OCI-LY1 (cell line): ENCODE measurements at regions not wholly inside any gene's neighbourhood (a gene's known extent, or its start where the extent isn't known, plus 50 kb on each side); places are given as distances from the start of the nearest gene placed in this dataset.

ENCODE experiments used
- H2AFZ ChIP-seq: fragments of 200-600 bp; sonication (generic), shearing (Covaris generic); 2 replicates; pipeline ENCODE4 v1.6.0; 2014; ENCODE audit warnings: antibody characterized with exemption, mild to moderate bottlenecking, low read length
- H3F3A ChIP-seq: fragments of 200-600 bp; sonication (generic), shearing (Covaris generic); 2 replicates; pipeline ENCODE4 v1.6.0; 2014; ENCODE audit warnings: mild to moderate bottlenecking, antibody characterized with exemption, low read length, moderate library complexity; ENCODE audit not compliant: insufficient read depth
- H3K27ac ChIP-seq: fragments of 200-600 bp; sonication (generic); 2 replicates; pipeline ENCODE4 v1.5.1; 2014; ENCODE audit warnings: low read length, mixed run types, mild to moderate bottlenecking, low read depth; ENCODE audit not compliant: poor library complexity, severe bottlenecking
- H3K27me3 ChIP-seq: fragments of 200-600 bp; sonication (generic); 2 replicates; pipeline ENCODE4 v1.6.0; 2014; ENCODE audit warnings: antibody characterized with exemption, mild to moderate bottlenecking, low read length, moderate library complexity; ENCODE audit not compliant: insufficient read depth
- H3K36me3 ChIP-seq: fragments of 200-600 bp; sonication (generic); 2 replicates; pipeline ENCODE4 v1.6.1; 2014; ENCODE audit warnings: mild to moderate bottlenecking, antibody characterized with exemption, low read length, moderate library complexity, mixed read lengths; ENCODE audit not compliant: insufficient read depth
- H3K4me1 ChIP-seq: fragments of 200-600 bp; sonication (generic); 2 replicates; pipeline ENCODE4 v1.5.1; 2014; ENCODE audit warnings: mild to moderate bottlenecking, low read length, moderate library complexity; ENCODE audit not compliant: insufficient read depth, severe bottlenecking
- H3K4me2 ChIP-seq: fragments of 200-600 bp; sonication (generic), shearing (Covaris generic); 2 replicates; pipeline ENCODE4 v1.6.1; 2014; ENCODE audit warnings: low read length
- H3K4me3 ChIP-seq: fragments of 200-600 bp; sonication (generic); 2 replicates; pipeline ENCODE4 v1.5.1; 2014; ENCODE audit warnings: low read length, low read depth, mild to moderate bottlenecking, mixed read lengths; ENCODE audit not compliant: poor library complexity, severe bottlenecking
- H3K79me2 ChIP-seq: fragments of 200-600 bp; shearing (Covaris generic); 2 replicates; pipeline ENCODE4 v1.6.1; 2016; ENCODE audit warnings: mixed run types, low read length, mixed read lengths; ENCODE audit not compliant: insufficient read depth
- H3K9ac ChIP-seq: fragments of 200-600 bp; sonication (generic), shearing (Covaris generic); 2 replicates; pipeline ENCODE4 v1.6.1; 2014; ENCODE audit warnings: mild to moderate bottlenecking, low read length, mixed read lengths
- H3K9me2 ChIP-seq: fragments of 200-600 bp; sonication (generic), shearing (Covaris generic); 2 replicates; pipeline ENCODE4 v1.6.1; 2014; ENCODE audit warnings: low read depth, mild to moderate bottlenecking, low read length, mixed read lengths
- H3K9me3 ChIP-seq: fragments of 200-600 bp; shearing (Covaris generic); 2 replicates; pipeline ENCODE4 v1.6.1; 2014; ENCODE audit warnings: low read length, mixed read lengths
- H4K20me1 ChIP-seq: fragments of 200-600 bp; sonication (generic), shearing (Covaris generic); 2 replicates; pipeline ENCODE4 v1.6.0; 2016; ENCODE audit warnings: mild to moderate bottlenecking, low read length; ENCODE audit not compliant: insufficient read depth
- CTCF ChIP-seq: fragments of 200-600 bp; sonication (generic), shearing (Covaris generic); IDR thresholded peaks from 2 replicates; pipeline ENCODE4 v1.5.1; 2017; ENCODE audit warnings: mild to moderate bottlenecking, antibody characterized with exemption, low read length, moderate library complexity, mixed read lengths
- EZH2 ChIP-seq: fragments of 200-600 bp; sonication (generic), shearing (Covaris generic); IDR thresholded peaks from 2 replicates; pipeline ENCODE4 v1.8.0; 2017; ENCODE audit warnings: borderline replicate concordance, mixed run types, mild to moderate bottlenecking, antibody characterized with exemption, low read length, moderate library complexity, mixed read lengths

- no peak for TF ChIP-seq CTCF
- no peak for TF ChIP-seq EZH2
- H3K79me2 ChIP-seq = no peaks in the 10 kb centered on the region
- no peaks in the 10 kb centered on the region for H3K9me2 ChIP-seq
- H3K27ac ChIP-seq = no peak overlapping the region
- no peak overlapping the region for H3K4me2 ChIP-seq
- H4K20me1 ChIP-seq = no peaks in the 10 kb centered on the region
- no peaks in the 10 kb centered on the region for H3K36me3 ChIP-seq
- no peaks in the 10 kb centered on the region for H3K27me3 ChIP-seq
- no peak overlapping the region for H3K4me3 ChIP-seq
- no peaks in the 10 kb centered on the region for H3K9me3 ChIP-seq
- no peak overlapping the region for H3K9ac ChIP-seq
- H3F3A ChIP-seq = no peaks in the 10 kb centered on the region
- H2AFZ ChIP-seq = no peak overlapping the region
- no peaks in the 10 kb centered on the region for H3K4me1 ChIP-seq
Measured at GRCh38 chr7:41817386-41817785, 114.5 kb upstream of the INHBA start.

- H3K4me1 ChIP-seq = no peaks in the 10 kb centered on the region
- H3K9ac ChIP-seq = no peak overlapping the region
- H3K4me2 ChIP-seq = no peak overlapping the region
- no peaks in the 10 kb centered on the region for H3K79me2 ChIP-seq
- H3K9me3 ChIP-seq = no peaks in the 10 kb centered on the region
- no peak overlapping the region for H3K4me3 ChIP-seq
- H3K27ac ChIP-seq = no peak overlapping the region
- no peaks in the 10 kb centered on the region for H3K36me3 ChIP-seq
- H4K20me1 ChIP-seq = no peaks in the 10 kb centered on the region
- TF ChIP-seq CTCF = no peak
- no peak for TF ChIP-seq EZH2
- H3K27me3 ChIP-seq = no peaks in the 10 kb centered on the region
- no peak overlapping the region for H2AFZ ChIP-seq
- no peaks in the 10 kb centered on the region for H3K9me2 ChIP-seq
- no peaks in the 10 kb centered on the region for H3F3A ChIP-seq
Measured at GRCh38 chr7:41816111-41816510, 113.2 kb upstream of the INHBA start.

- Histone ChIP-seq H3K36me3 (no peaks in the 10 kb centered on the region), H4K20me1 (no peaks in the 10 kb centered on the region), H3K27me3 (no peaks in the 10 kb centered on the region), H3K27ac (no peak overlapping the region), H3K4me3 (no peak overlapping the region), H3K4me1 (no peaks in the 10 kb centered on the region), H3K79me2 (no peaks in the 10 kb centered on the region), H3K9ac (no peak overlapping the region), H3K9me2 (no peaks in the 10 kb centered on the region), H2AFZ (no peak overlapping the region), H3K4me2 (no peak overlapping the region), H3F3A (no peaks in the 10 kb centered on the region), H3K9me3 (no peaks in the 10 kb centered on the region)
- TF ChIP-seq EZH2 = no peak
- no peak for TF ChIP-seq CTCF
Measured at GRCh38 chr7:41814888-41815287, 112.0 kb upstream of the INHBA start.
